C4-2B (cell line): ENCODE measurements at regions not wholly inside any gene's neighbourhood (a gene's known extent, or its start where the extent isn't known, plus 50 kb on each side); places are given as distances from the start of the nearest gene placed in this dataset.
A peak's percentile ranks its signal among the peaks of the same experiment; 100 is the strongest.

Experiments
- H3K27ac ChIP-seq: fragments of 450-650 bp; 2 replicates; pipeline ENCODE4 v1.5.1; 2017
- ZFX ChIP-seq: fragments of 450-650 bp; IDR thresholded peaks from 2 replicates; pipeline ENCODE4 v1.6.1; 2017
- TF ChIP-seq, protein P1 (sequence below): fragments of 450-650 bp; conservative IDR thresholded peaks from 2 replicates; pipeline ENCODE4 v1.5.1; 2017; ENCODE audit warnings: mild to moderate bottlenecking

DNA sequence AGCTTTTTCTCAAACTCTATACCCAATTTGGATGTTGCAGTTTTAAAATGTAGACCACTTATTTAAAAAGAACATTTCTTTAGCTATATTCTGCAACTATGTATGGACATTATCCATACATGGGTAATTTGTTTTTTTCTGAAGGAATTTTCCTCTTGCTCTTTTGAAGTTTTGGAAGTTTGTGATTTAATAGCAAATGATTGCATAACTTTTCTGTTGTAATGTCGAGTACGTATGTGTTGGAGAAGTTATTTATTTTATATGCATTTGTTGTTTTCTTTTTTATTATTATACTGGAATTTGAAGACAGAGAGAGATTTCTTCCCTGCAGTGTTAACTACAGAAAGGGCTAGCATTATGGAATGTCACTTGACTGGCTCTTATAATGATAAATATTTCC, 207.7 kb upstream of the FANCL start:
- TF ChIP-seq, protein P1, sequence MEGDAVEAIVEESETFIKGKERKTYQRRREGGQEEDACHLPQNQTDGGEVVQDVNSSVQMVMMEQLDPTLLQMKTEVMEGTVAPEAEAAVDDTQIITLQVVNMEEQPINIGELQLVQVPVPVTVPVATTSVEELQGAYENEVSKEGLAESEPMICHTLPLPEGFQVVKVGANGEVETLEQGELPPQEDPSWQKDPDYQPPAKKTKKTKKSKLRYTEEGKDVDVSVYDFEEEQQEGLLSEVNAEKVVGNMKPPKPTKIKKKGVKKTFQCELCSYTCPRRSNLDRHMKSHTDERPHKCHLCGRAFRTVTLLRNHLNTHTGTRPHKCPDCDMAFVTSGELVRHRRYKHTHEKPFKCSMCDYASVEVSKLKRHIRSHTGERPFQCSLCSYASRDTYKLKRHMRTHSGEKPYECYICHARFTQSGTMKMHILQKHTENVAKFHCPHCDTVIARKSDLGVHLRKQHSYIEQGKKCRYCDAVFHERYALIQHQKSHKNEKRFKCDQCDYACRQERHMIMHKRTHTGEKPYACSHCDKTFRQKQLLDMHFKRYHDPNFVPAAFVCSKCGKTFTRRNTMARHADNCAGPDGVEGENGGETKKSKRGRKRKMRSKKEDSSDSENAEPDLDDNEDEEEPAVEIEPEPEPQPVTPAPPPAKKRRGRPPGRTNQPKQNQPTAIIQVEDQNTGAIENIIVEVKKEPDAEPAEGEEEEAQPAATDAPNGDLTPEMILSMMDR: no peak
- no peak for TF ChIP-seq ZFX
- no peak overlapping the region for H3K27ac ChIP-seq

DNA sequence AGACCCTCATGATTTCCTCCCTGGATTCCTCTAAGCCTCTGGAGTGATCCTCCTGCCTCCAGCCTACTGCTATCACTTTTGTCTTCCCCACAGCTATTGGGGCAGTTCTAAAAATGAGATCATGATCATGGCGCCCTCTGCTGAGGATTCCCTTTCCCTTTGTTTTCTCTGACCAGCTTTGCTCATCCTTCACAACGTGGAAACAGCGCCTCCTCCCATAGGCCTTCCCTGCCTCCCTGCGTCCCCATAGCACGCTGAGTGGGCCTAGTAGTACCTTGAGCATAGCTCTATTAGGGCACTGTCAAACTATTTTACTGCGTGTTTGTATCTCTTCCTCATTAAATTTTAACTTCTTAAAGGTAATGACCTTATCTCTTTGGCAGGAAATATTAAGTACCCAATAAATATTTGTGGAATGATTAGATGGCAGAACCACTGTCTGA, 207.0 kb upstream of the FANCL start:
- H3K27ac ChIP-seq: no peak overlapping the region
- TF ChIP-seq, protein P1: peak; percentile 53
- no peak for TF ChIP-seq ZFX

DNA sequence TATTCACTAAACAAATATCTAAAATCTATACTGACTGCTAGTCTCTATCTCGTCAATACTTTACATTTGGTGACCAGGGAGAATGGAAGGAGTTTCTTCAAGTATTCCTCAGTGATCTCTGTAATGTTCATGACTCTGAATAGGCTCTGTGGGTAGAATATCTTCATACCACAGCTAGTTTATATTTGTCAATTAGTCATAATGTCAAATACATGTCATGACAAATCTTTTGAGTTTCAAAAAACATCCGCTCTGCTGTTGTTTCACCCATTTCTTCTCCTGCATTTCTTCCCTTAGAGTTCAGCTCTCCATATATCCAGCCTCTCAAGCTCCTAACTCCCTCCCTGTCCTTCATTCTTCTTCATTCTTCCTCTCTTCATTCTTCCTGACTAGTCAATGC, 206.5 kb upstream of the FANCL start:
- TF ChIP-seq ZFX: no peak
- TF ChIP-seq, protein P1: no peak
- no peak overlapping the region for H3K27ac ChIP-seq

DNA sequence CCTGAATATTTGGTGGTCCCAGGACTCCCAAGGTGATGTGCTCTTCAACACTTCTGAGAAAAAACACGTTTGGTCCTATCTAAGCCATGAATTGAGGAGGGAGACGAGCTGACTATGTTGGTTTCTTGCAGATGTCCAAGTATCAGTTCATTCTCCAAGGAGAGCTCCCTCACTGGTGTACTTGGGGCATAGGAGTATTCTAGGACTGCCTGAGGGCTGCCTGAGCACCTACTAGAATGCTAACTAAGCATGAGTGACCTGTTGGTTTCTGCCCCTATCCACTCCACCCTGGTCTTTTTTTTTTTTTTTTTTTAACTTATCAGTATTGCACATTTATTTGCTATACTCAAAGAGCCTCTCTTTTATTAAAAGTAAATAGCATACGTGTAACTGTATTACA, 200.5 kb upstream of the FANCL start:
- no peak for TF ChIP-seq ZFX
- TF ChIP-seq, protein P1: no peak

DNA sequence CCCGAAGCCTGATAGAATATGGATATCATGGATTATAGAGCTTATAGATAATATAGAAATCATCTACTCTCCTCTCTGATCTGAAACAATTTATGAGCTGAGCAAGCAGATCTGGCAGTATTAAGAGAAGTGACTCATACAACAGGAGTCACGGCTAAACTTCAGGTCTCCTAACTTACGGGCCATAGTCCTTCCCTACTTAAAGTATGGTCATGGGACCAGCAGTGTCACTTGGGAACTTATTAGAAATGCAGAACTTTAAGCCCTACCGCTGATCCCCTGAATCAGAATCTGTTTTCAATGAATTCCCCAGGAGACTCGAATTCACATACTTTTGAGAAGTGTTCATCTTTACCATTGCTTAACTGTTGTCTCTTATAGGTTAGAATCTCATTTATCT, 195.7 kb upstream of the FANCL start:
- TF ChIP-seq, protein P1: no peak
- TF ChIP-seq ZFX: no peak
- H3K27ac ChIP-seq: no peak overlapping the region

More for the DNA sequence above, 200.5 kb upstream of the FANCL start:
- H3K27ac ChIP-seq: no peak overlapping the region

DNA sequence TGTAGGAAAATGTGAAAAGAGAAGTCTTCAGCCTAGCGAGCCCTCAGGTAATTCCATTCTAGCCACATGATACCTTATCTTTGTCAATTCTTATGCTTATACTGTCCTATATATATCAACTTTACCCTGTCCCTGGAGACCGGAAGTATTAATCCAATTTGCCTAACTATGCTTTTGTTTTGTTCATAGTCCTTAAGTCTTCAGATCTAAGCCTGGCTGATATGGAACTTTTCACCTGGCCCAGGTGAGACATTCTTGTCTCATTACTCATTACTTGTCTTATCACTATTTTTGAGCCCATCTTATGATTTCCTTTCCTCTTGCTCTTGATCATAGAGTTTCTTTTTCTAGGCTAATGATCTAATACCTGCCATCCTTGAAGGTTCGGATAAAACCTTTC, 194.1 kb upstream of the FANCL start:
- TF ChIP-seq, protein P1: no peak
- TF ChIP-seq ZFX: no peak
- H3K27ac ChIP-seq: no peak overlapping the region

DNA sequence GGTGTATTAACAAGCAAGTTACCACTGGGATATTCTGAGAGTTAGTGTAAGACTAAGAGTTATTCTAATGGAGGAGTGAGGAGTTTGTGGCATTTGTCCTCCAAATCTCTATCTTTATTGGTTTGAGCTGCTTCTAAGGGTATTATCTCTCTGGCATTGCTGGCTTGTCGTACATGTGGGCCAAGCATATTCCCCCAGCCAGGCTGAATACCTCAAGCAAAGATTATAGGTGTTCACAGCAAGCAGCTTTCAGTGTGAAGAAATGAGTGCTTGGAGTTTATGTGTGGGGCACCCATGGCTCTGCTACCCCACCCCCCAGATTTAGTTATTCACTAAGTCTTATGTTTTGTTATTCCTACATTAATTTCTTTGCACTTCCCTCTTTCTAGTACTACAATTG, 193.6 kb upstream of the FANCL start:
- no peak overlapping the region for H3K27ac ChIP-seq
- TF ChIP-seq ZFX: no peak
- TF ChIP-seq, protein P1: no peak
